SK-N-MC (cell line): ENCODE measurements at regions not wholly inside any gene's neighbourhood (a gene's known extent, or its start where the extent isn't known, plus 50 kb on each side); places are given as distances from the start of the nearest gene placed in this dataset.

Experiments
- EZH2 ChIP-seq: fragments of 200-600 bp; sonication (generic); IDR thresholded peaks from one replicate; pipeline ENCODE4 v1.6.1; 2017; ENCODE audit warnings: antibody characterized with exemption
- POLR2AphosphoS5 ChIP-seq: IDR thresholded peaks from 2 replicates; pipeline ENCODE4 v1.6.1; 2012; ENCODE audit warnings: mild to moderate bottlenecking, low read depth, low read length, borderline replicate concordance

DNA sequence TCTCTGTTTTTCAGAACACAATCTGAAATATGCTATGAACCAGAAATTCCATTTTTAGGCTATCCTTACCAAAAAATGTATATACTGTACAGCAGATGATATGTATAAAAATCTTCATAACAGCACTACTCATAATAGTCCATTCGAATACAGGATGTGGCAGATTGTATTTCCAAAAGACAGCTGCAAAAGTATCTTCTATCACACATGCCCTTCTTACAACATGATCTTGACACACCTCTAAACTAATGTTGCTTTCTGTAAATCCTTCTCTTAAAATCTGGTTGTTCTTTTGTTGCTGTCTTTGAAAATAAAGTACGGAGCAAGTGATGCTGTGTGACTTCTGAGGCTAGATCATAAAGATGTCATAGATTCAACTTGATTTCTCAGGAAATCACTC, 409.9 kb upstream of the LUZP2 start:
- TF ChIP-seq POLR2AphosphoS5, result no peak
- no peak for TF ChIP-seq EZH2
